OCI-LY3 (cell line): ENCODE measurements at regions not wholly inside any gene's neighbourhood (a gene's known extent, or its start where the extent isn't known, plus 50 kb on each side); places are given as distances from the start of the nearest gene placed in this dataset.

Source experiments
- H2AFZ ChIP-seq: fragments of 200-600, 300-600 bp; shearing (Covaris generic); 2 replicates; pipeline ENCODE4 v1.6.0; 2014; ENCODE audit warnings: antibody characterized with exemption, low read depth, low read length
- H3K27ac ChIP-seq: fragments of 200-600, 300-600 bp; sonication (generic); 2 replicates; pipeline ENCODE4 v1.5.1; 2014; ENCODE audit warnings: mild to moderate bottlenecking, low read length, moderate library complexity, mixed read lengths
- H3K27me3 ChIP-seq: fragments of 200-600, 300-600 bp; sonication (generic); 2 replicates; pipeline ENCODE4 v1.6.1; 2014; ENCODE audit warnings: low read depth, low read length, mixed read lengths
- H3K36me3 ChIP-seq: fragments of 200-600, 300-600 bp; sonication (generic); replicated peaks from 2 replicates; pipeline ENCODE3; 2014; ENCODE audit warnings: low read depth, low read length, mixed read lengths
- H3K4me1 ChIP-seq: fragments of 300-600, 200-600 bp; sonication (generic); 2 replicates; pipeline ENCODE4 v1.6.1; 2014; ENCODE audit warnings: low read length, mixed read lengths
- H3K4me2 ChIP-seq: fragments of 200-600, 300-600 bp; sonication (generic); 2 replicates; pipeline ENCODE4 v1.6.1; 2014; ENCODE audit warnings: low read length, mixed read lengths
- H3K4me3 ChIP-seq: fragments of 300-600, 200-600 bp; sonication (generic); 2 replicates; pipeline ENCODE4 v1.5.1; 2014; ENCODE audit warnings: antibody characterized with exemption, mild to moderate bottlenecking, low read length, moderate library complexity
- H3K79me2 ChIP-seq: fragments of 300-600, 200-600 bp; shearing (Covaris generic); 2 replicates; pipeline ENCODE4 v1.6.1; 2014; ENCODE audit warnings: mild to moderate bottlenecking, low read length, mixed read lengths
- H3K9ac ChIP-seq: fragments of 300-600, 200-600 bp; shearing (Covaris generic); 2 replicates; pipeline ENCODE4 v1.6.0; 2014; ENCODE audit warnings: mild to moderate bottlenecking, low read length, moderate library complexity
- H3K9me3 ChIP-seq: fragments of 200-600, 300-600 bp; shearing (Covaris generic); 2 replicates; pipeline ENCODE4 v1.6.1; 2014; ENCODE audit warnings: low read length, mixed read lengths; ENCODE audit not compliant: insufficient read depth
- H4K20me1 ChIP-seq: fragments of 200-600, 300-600 bp; sonication (generic); 2 replicates; pipeline ENCODE4 v1.6.1; 2016; ENCODE audit warnings: low read length, mixed read lengths; ENCODE audit not compliant: insufficient read depth
- EZH2phosphoT487 ChIP-seq: fragments of 200-600 bp; shearing (Covaris generic); IDR thresholded peaks from 2 replicates; pipeline ENCODE4 v1.6.1; 2018; ENCODE audit warnings: antibody characterized with exemption, mixed run types, low read depth
- TF ChIP-seq, protein P1 (sequence below): fragments of 200-600, 300-600 bp; sonication (generic); IDR thresholded peaks from 2 replicates; pipeline ENCODE4 v1.5.1; 2014; ENCODE audit warnings: antibody characterized with exemption, low read length, low read depth

DNA sequence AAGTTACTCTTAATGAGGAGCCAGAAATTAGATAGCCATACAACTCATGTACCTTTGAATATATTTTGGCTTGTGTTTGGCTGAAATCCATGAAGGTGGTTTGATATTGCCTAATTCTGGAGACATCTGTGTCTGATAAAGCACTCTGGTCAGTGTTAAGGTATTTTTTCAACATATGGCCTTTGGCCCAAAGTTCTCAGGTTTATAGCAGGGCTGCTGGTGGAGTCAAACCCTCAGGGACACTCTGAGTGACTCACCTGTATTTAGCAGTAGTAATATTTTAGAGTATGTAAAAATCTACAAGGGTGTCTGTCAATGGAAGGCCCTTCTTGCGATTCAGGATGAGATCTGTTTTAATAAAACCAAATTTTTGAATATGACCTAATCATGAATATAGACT is 666.5 kb downstream of the SLC4A3 start:
- no peak overlapping the region for H2AFZ ChIP-seq
- H3K4me3 ChIP-seq = no peak overlapping the region
- H3K27me3 ChIP-seq = no peaks in the 10 kb centered on the region
- H3K27ac ChIP-seq = no peak overlapping the region
- no peak for TF ChIP-seq EZH2phosphoT487
- TF ChIP-seq, protein P1, sequence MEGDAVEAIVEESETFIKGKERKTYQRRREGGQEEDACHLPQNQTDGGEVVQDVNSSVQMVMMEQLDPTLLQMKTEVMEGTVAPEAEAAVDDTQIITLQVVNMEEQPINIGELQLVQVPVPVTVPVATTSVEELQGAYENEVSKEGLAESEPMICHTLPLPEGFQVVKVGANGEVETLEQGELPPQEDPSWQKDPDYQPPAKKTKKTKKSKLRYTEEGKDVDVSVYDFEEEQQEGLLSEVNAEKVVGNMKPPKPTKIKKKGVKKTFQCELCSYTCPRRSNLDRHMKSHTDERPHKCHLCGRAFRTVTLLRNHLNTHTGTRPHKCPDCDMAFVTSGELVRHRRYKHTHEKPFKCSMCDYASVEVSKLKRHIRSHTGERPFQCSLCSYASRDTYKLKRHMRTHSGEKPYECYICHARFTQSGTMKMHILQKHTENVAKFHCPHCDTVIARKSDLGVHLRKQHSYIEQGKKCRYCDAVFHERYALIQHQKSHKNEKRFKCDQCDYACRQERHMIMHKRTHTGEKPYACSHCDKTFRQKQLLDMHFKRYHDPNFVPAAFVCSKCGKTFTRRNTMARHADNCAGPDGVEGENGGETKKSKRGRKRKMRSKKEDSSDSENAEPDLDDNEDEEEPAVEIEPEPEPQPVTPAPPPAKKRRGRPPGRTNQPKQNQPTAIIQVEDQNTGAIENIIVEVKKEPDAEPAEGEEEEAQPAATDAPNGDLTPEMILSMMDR = no peak
- H3K9me3 ChIP-seq = no peaks in the 10 kb centered on the region
- H3K36me3 ChIP-seq = no peaks in the 10 kb centered on the region
- H4K20me1 ChIP-seq = no peaks in the 10 kb centered on the region
- H3K4me1 ChIP-seq = peaks cover 20% of the 10 kb centered on the region
- H3K9ac ChIP-seq = no peak overlapping the region
- no peaks in the 10 kb centered on the region for H3K79me2 ChIP-seq
- no peak overlapping the region for H3K4me2 ChIP-seq

DNA sequence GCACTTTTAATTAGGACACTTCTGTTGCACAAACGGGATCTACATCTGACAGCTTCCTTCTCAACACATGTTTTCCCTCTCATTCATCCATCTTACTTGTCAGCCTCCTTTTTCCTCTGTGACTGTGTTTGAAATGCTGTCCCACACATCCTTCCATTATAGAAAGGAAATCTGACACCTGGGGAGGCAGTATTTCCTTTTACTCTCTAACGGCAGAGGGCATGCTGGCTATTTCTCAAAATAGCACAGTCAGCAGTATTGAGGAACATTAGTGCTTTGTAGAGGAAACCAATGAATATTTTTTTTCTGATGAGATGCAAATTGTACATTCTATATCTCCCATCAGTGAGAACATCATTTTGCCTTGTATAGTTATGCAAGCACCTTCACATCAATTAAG is 668.7 kb downstream of the SLC4A3 start:
- Histone ChIP-seq H3K36me3 (no peaks in the 10 kb centered on the region), H3K27ac (no peak overlapping the region), H3K79me2 (no peaks in the 10 kb centered on the region), H3K4me3 (no peak overlapping the region), H3K9ac (no peak overlapping the region), H4K20me1 (no peaks in the 10 kb centered on the region), H3K27me3 (no peaks in the 10 kb centered on the region), H2AFZ (no peak overlapping the region), H3K4me2 (no peak overlapping the region), H3K4me1 (peaks cover 20% of the 10 kb centered on the region), H3K9me3 (no peaks in the 10 kb centered on the region)
- no peak for TF ChIP-seq EZH2phosphoT487
- TF ChIP-seq, protein P1 = no peak; the same call in 1 of the 2 replicates

DNA sequence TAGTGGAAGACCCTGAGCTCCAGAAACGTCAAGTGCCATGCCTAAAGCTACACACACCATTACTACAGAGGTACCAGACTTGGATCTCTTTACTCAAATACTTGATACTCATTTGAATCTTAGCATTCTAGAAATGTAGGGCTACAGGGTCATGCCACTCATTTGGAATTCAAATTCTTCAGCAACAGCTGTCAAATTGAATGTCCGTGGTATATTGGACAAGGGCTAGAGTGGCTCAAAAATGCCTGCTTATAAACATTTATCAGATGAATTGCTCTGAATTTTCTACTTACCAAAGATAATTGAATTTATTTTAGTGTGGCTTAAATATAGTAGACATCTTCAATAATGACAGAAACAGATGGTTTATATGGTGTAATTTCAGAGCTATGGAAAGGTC is 669.7 kb downstream of the SLC4A3 start:
- Histone ChIP-seq H3K79me2 (no peaks in the 10 kb centered on the region), H3K4me3 (peak overlapping the region; percentile 57), H3K9ac (no peak overlapping the region), H2AFZ (no peak overlapping the region), H3K4me2 (peak overlapping the region; percentile 56), H3K36me3 (no peaks in the 10 kb centered on the region), H4K20me1 (no peaks in the 10 kb centered on the region), H3K4me1 (peaks cover 20% of the 10 kb centered on the region), H3K27me3 (no peaks in the 10 kb centered on the region), H3K9me3 (no peaks in the 10 kb centered on the region), H3K27ac (peak overlapping the region; percentile 50; the same call in 1 of the 2 replicates)
- TF ChIP-seq, protein P1 = no peak
- TF ChIP-seq EZH2phosphoT487 = no peak

DNA sequence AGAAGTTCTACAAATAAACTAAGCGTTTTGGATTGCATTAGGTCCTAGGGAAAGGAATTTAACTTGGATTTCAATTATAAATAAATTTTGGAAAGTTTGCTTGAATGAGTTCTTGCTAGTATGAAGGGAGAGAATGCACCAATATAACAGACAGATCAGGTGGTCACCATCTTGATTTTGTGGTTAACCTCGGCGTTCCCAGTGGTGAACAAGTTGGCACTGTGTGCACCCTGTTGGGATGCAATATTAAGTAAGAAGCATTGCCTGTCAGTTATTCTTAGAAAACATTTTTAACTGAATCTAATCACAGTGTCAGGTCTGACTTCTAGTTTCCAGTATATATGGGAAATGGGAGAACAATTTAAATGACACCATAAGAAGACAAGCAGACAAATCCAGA is 673.4 kb downstream of the SLC4A3 start:
- no peaks in the 10 kb centered on the region for H3K27me3 ChIP-seq
- H3K79me2 ChIP-seq = no peaks in the 10 kb centered on the region
- H3K9me3 ChIP-seq = no peaks in the 10 kb centered on the region
- H3K4me1 ChIP-seq = peaks cover 21% of the 10 kb centered on the region
- H3K27ac ChIP-seq = no peak overlapping the region
- H3K9ac ChIP-seq = no peak overlapping the region
- no peak overlapping the region for H3K4me2 ChIP-seq
- H4K20me1 ChIP-seq = no peaks in the 10 kb centered on the region
- no peak overlapping the region for H2AFZ ChIP-seq
- H3K4me3 ChIP-seq = no peak overlapping the region
- TF ChIP-seq EZH2phosphoT487 = no peak
- TF ChIP-seq, protein P1 = no peak
- no peaks in the 10 kb centered on the region for H3K36me3 ChIP-seq
